CD4-positive, alpha-beta T cell (primary cell): ENCODE measurements at regions not wholly inside any gene's neighbourhood (a gene's known extent, or its start where the extent isn't known, plus 50 kb on each side); places are given as distances from the start of the nearest gene placed in this dataset.
"Not testable (repeated sequence)": the region's sequence is repeated elsewhere in the genome, so short reads cannot be mapped to it uniquely, and the experiment has no call there.

Experiments used
- ATAC-seq: fragments of 200-7000 bp; cut with Tn5 transposase; one replicate; pipeline ENCODE4 v1.10.0; 2022; ENCODE audit warnings: mild to moderate bottlenecking; ENCODE audit not compliant: poor library complexity
- CTCF ChIA-PET: fragments of 350-600 bp; sonication (Branson Sonifier 250); formaldehyde crosslinking; loops from one replicate; lab custom pipeline; 2021; ENCODE audit warnings: antibody characterized with exemption, inconsistent platforms; lab: Charles Lee
- POLR2A ChIA-PET: fragments of 350-600 bp; sonication (Branson Sonifier 250); formaldehyde crosslinking; loops from one replicate; lab custom pipeline; 2021; ENCODE audit warnings: antibody characterized with exemption, inconsistent platforms; lab: Charles Lee
- DNase-seq, 14 experiments: peaks; one replicate each; pipeline ENCODE4 v3.0.0-alpha.2; 2013 to 2020; ENCODE audit warnings: mixed read lengths in 2 of 14
- H3K27ac ChIP-seq, 2 donors: one replicate each; pipeline versions ENCODE4 v1.5.1 to v1.7.0; 2013; ENCODE audit warnings: low read length in 2 of 2, low read depth in 1 of 2, mild to moderate bottlenecking in 1 of 2
- H3K27me3 ChIP-seq, 2 experiments: 1 replicate in 1 of 2; 2 replicates in 1 of 2; pipeline versions ENCODE4 v1.6.1 to v1.7.0; 2013; ENCODE audit warnings: low read length in 2 of 2, control low read depth in 1 of 2, mild to moderate bottlenecking in 1 of 2, moderate library complexity in 1 of 2; ENCODE audit not compliant: insufficient read depth in 2 of 2, control insufficient read depth in 1 of 2
- H3K36me3 ChIP-seq: one replicate; pipeline ENCODE4 v1.6.1; 2013; ENCODE audit warnings: low read length, control low read depth; ENCODE audit not compliant: insufficient read depth
- H3K4me1 ChIP-seq: one replicate; pipeline ENCODE4 v1.6.1; 2013; ENCODE audit warnings: low read length, control low read depth; ENCODE audit not compliant: insufficient read depth
- H3K4me3 ChIP-seq: one replicate; pipeline ENCODE4 v1.5.1; 2013; ENCODE audit warnings: mild to moderate bottlenecking, low read length, moderate library complexity
- H3K9me3 ChIP-seq, 2 experiments: 1 replicate in 1 of 2; 2 replicates in 1 of 2; pipeline versions ENCODE4 v1.6.1 to v1.7.0; 2013; ENCODE audit warnings: low read length in 2 of 2, mild to moderate bottlenecking in 2 of 2, control low read depth in 1 of 2, moderate library complexity in 1 of 2; ENCODE audit not compliant: control insufficient read depth in 1 of 2, insufficient read depth in 1 of 2
- H3K27ac Mint-ChIP-seq: one replicate; pipeline ENCODE4 v1.8.0; 2020; ENCODE audit warnings: mixed read lengths
- H3K27me3 Mint-ChIP-seq: one replicate; pipeline ENCODE4 v1.8.0; 2021; ENCODE audit warnings: mixed read lengths
- H3K36me3 Mint-ChIP-seq: one replicate; pipeline ENCODE4 v1.8.0; 2021; ENCODE audit warnings: low read depth, mixed read lengths
- H3K4me1 Mint-ChIP-seq: one replicate; pipeline ENCODE4 v1.8.0; 2021; ENCODE audit warnings: low read depth, mixed read lengths
- H3K4me3 Mint-ChIP-seq: one replicate; pipeline ENCODE4 v1.8.0; 2020; ENCODE audit warnings: mild to moderate bottlenecking, mixed read lengths
- H3K9me3 Mint-ChIP-seq: one replicate; pipeline ENCODE4 v1.8.0; 2020; ENCODE audit warnings: mixed read lengths
- CTCF ChIP-seq: fragments of 200-600 bp; IDR thresholded peaks from one replicate; pipeline ENCODE4 v1.8.0; 2022; ENCODE audit warnings: antibody characterized with exemption, mild to moderate bottlenecking
- intact Hi-C, 2 experiments: fragments of 100-400 bp; cut with DNase I in 1 of 2; cut with micrococcal nuclease in 1 of 2; formaldehyde crosslinking; loops; one replicate each; pipeline versions ENCODE4 v1.15.1 to v1.9.0; 2023 to 2025; cut with DNase I, micrococcal nuclease

GRCh38 chr15:62870216-62870615, 172.3 kb upstream of the TPM1 start:
- Mint-ChIP-seq H3K27ac (no peak overlapping the region), H3K27me3 (no peaks in the 10 kb centered on the region), H3K9me3 (no peaks in the 10 kb centered on the region), H3K36me3 (no peaks in the 10 kb centered on the region), H3K4me3 (no peak overlapping the region), H3K4me1 (no peaks in the 10 kb centered on the region)
- POLR2A ChIA-PET, result no interaction called here
- TF ChIP-seq CTCF, result no peak
- Histone ChIP-seq H3K27ac (no peak overlapping the region), H3K4me1 (no peaks in the 10 kb centered on the region), H3K9me3 (no peaks in the 10 kb centered on the region), H3K36me3 (no peaks in the 10 kb centered on the region), H3K4me3 (no peak overlapping the region), H3K27me3 (no peaks in the 10 kb centered on the region)
- intact Hi-C loops, result no loop called here
- CTCF ChIA-PET, result no interaction called here
- DNase-seq (no peak), ATAC-seq (no peak)

- POLR2A ChIA-PET, H3K4me1 Mint-ChIP-seq, ATAC-seq, H3K9me3 ChIP-seq, H3K9me3 Mint-ChIP-seq, H3K27ac Mint-ChIP-seq, H3K27ac ChIP-seq, H3K36me3 ChIP-seq, H3K36me3 Mint-ChIP-seq, H3K4me3 ChIP-seq, H3K27me3 ChIP-seq, CTCF ChIA-PET, H3K4me3 Mint-ChIP-seq, H3K27me3 Mint-ChIP-seq, intact Hi-C loops, DNase-seq, H3K4me1 ChIP-seq: not testable (repeated sequence)
Observed at GRCh38 chr15:62870701-62871100, 171.8 kb upstream of the TPM1 start.

- Histone ChIP-seq H3K27me3 (peaks cover 0 to 1% of the 10 kb centered on the region in 2 experiments), H3K27ac (no peak overlapping the region), H3K4me1 (no peaks in the 10 kb centered on the region), H3K4me3 (no peak overlapping the region), H3K9me3 (peaks cover 0 to 4% of the 10 kb centered on the region in 2 experiments), H3K36me3 (no peaks in the 10 kb centered on the region)
- CTCF ChIA-PET, result no interaction called here
- no peak for TF ChIP-seq CTCF
- no peak overlapping the region for H3K4me3 Mint-ChIP-seq
- no peak overlapping the region for H3K27ac Mint-ChIP-seq
- no peaks in the 10 kb centered on the region for H3K9me3 Mint-ChIP-seq
- intact Hi-C loops, result no loop called here
- H3K27me3 Mint-ChIP-seq, result no peaks in the 10 kb centered on the region
- no peaks in the 10 kb centered on the region for H3K36me3 Mint-ChIP-seq
- POLR2A ChIA-PET, result no interaction called here
- DNase-seq, result no peak
- no peaks in the 10 kb centered on the region for H3K4me1 Mint-ChIP-seq
- ATAC-seq, result no peak
Observed at GRCh38 chr15:62873203-62873602, 169.3 kb upstream of the TPM1 start.

- no peak overlapping the region for H3K27ac Mint-ChIP-seq
- ATAC-seq, result no peak
- DNase-seq, result no peak
- Histone ChIP-seq H3K27me3 (peaks cover 0 to 2% of the 10 kb centered on the region in 2 experiments), H3K4me3 (no peak overlapping the region), H3K9me3 (peaks cover 0 to 5% of the 10 kb centered on the region in 2 experiments), H3K36me3 (no peaks in the 10 kb centered on the region), H3K27ac (no peak overlapping the region), H3K4me1 (no peaks in the 10 kb centered on the region)
- no peaks in the 10 kb centered on the region for H3K9me3 Mint-ChIP-seq
- no peak for TF ChIP-seq CTCF
- POLR2A ChIA-PET, result no interaction called here
- no peaks in the 10 kb centered on the region for H3K36me3 Mint-ChIP-seq
- no peak overlapping the region for H3K4me3 Mint-ChIP-seq
- intact Hi-C loops, result no loop called here
- CTCF ChIA-PET, result no interaction called here
- no peaks in the 10 kb centered on the region for H3K27me3 Mint-ChIP-seq
- no peaks in the 10 kb centered on the region for H3K4me1 Mint-ChIP-seq
Observed at GRCh38 chr15:62874064-62874463, 168.5 kb upstream of the TPM1 start.
